GM21576 (cell line): ENCODE measurements at regions not wholly inside any gene's neighbourhood (a gene's known extent, or its start where the extent isn't known, plus 50 kb on each side); places are given as distances from the start of the nearest gene placed in this dataset.

Experiments used
- ATAC-seq: cut with Tn5 transposase; IDR thresholded peaks from one replicate; pipeline ENCODE4 v1.9.1; 2021; ENCODE audit warnings: mild to moderate bottlenecking, moderate library complexity; ENCODE audit not compliant: unreplicated experiment

DNA sequence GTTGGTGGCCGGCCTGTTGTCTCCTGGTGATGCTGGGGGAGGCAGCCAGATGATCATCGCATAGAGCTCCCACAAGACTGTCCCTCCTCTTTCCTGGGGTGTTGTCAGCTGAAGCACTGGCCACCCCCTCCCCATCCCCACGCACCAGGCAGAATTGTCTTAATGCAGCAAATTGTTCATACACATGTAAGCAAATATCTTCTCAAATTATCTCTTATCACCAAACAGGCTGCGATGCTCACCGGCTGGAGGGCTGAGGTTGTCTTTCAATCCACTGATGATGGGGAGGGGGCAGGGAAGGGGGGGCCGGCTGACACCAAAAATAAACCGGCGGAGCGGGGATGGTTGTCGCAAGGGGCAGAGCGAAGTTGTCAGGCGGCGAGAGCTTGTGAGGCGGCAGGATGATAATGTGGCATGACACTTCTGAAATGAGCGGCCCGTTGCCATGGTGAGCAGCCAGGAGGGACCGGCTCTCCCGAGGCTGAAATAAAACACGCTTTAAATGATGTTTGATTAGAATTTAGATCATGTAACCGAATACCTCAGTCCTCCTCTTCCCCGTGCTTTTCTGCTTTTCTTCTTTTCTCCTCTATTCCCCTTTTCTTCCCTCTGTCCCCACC, 59.8 kb downstream of the MRM1 start:
- ATAC-seq = no peak

DNA sequence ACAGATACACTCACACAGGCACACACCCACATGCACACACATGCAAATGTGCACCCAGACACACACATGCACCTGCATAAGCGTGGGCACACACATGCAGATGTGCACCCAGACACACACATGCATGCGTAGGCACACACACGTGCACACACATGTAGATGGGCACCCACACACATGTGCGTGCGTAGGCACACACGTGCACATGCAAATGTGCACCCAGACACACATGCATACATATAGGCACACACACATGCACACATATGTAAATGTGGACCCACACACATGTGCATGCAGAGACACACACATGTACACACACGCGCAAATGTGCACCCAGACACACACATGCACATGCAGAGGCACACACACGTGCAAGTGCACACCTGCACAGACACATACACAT, 60.3 kb downstream of the MRM1 start:
- ATAC-seq = no peak

DNA sequence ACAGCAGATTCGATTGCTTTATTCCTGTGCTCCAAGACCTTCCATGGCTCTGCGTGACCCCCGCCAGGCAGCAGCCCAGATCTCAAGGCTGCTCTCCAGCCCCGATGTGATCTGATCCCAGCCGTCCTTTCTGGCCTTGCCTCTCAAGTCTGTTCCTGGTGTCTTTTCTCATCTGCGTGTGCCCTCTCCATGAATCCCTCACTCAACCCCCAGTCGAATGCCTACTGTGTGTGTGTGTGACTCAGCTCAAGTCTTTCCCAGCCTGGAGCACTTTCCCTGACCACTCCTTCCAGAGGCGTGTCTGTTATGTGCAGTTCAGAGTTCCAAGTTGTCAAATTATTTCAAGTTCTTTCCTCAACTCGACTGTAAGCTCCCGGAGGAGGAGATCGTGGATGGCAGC, 64.0 kb downstream of the MRM1 start:
- no peak for ATAC-seq

DNA sequence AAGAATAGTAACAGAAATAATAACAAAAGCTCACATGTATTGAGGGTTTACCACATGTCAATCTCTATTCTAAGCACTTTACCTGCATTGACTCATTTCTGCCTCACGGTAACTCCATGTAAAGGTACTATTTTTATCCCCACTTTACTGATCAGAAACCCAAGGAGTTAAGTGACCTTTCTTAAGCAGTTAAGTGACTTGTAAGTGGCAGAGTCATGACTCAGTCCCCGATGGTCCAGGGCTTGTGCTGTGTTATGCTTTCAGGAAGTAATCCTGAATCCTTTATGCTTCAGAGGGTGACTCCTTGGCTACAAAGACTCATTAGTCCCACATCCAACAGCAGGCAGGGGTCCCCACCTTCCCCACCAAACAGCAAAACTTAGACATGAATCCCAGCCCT, 66.5 kb downstream of the MRM1 start:
- ATAC-seq = no peak

DNA sequence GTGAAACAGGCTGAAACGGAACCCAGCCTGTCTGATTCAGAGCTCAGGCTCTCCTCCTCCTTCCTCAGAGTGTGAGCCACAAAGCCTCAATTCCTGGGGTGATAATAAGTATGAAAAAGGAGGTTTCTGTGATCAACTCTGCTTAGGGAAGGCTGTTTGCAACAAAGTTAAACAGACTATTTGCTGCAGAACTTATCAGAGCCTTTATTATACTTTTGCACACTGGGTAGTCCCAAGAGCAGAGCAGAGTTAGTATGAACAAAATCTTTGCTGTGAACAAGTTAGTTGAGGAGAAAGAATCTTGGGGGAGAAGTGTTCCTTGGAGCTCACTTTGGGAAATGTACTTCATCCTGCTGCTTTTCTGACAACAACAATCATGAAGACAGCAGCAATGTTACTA, 67.4 kb downstream of the MRM1 start:
- ATAC-seq = no peak

DNA sequence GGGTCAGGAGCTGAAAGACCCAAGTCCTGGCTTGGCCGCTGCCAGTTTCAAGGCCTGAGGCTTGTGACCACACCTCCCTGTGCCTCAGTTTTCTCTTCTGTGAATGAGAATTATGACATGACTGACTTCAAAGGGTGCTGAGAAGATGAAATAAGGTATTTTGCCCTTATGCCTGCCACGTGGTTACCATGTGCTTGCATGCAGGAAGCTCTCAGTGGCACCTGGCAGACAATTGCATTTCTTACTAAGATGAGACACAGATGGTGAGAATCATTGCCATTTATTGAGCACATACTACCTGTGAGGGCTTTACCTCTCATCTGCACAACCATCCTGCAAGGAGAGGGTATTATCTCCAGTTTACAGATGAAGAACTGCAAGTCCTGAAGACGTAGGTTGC, 69.8 kb downstream of the MRM1 start:
- no peak for ATAC-seq

DNA sequence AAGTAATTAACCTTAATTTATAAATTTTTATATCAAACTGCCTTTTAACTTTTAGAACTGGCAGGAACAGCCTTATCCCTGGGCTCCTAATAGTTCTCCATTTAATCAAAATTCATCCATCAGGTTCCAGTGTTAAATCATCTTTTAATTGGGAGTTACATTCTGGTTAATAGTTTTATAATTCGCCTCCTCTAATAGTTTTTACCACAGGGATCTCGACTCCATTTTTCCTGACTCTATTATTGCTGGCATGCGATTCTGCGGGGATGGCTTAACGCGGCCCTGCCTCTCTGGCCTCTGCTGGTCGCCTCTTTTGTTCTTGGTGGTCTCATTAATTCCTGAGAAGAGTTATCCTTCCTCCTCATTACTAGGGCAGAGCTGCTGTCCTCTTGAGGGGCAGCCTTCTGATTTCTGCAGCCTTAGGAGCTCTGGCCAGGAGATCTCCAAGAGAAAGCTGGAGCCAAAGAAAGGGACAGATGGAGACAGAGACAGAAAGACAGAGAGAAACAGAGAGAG, 71.1 kb downstream of the MRM1 start:
- ATAC-seq = no peak

DNA sequence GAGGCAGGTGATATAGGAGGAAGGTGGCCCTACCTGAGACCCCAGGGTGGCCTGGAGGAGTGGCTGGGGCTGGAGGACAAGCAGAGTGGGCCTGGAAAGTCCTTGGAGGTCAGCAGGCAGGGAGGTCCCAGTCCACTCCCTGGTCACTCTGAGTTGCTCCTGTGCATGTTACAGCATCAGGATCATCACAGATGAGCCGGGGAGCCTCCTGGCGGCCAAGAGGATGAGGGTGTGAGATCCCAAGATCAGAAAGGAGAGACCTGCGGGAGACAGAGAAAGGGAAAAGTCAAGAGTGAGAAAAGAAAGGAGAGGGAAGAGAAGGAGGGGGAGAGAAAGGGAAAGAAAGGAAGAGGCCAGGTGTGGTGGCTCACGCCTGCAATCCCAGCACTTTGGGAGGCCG, 71.7 kb downstream of the MRM1 start:
- ATAC-seq = no peak

DNA sequence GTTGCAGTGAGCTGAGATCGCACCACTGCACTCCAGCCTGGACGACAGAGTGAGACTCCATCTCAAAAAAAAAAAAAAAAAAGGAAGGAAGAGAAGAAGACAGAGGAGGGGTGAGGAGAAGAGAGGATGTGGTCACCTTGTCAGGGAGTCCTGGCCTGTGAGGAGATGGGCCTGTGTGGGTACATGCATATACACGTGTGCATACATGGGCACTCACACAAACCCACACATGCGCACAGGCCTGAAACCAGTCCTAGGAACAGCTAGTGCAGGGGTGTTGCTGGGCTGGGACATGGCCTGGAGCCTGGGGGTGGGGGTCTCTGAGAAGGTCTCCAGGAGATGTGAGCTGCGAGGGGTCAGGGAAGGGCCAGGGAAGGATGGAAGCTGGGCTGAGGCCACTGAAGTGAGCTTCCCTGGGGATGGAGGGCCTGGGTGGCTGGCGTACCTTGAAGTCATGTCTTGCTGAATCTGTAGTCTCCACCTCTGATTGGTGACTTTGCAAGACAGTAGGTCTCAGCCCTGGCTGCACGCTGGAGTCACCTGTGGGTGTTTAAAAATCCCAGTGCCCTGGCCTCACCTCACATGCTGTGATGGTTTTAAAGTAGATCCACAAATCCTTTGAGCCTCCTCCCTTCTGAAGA, 72.4 kb downstream of the MRM1 start:
- ATAC-seq = no peak

DNA sequence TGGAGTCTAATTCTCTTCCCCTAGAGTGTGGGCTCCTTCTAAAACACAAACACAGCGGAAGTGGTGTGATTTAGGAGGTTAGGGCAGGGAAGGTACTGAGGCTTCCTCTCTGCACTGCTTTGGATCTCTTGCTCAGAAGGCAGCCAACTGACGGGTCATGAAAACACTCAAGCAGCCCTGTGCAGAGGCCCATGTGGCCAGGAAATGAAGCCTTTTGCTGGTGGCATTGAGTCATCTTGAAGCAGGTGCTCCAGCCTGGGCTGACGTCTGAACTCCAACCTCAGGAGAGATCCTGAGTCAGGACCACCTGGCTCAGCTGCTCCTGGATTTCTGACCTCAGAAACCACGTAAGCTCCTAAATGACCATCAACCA, 72.9 kb downstream of the MRM1 start:
- no peak for ATAC-seq

DNA sequence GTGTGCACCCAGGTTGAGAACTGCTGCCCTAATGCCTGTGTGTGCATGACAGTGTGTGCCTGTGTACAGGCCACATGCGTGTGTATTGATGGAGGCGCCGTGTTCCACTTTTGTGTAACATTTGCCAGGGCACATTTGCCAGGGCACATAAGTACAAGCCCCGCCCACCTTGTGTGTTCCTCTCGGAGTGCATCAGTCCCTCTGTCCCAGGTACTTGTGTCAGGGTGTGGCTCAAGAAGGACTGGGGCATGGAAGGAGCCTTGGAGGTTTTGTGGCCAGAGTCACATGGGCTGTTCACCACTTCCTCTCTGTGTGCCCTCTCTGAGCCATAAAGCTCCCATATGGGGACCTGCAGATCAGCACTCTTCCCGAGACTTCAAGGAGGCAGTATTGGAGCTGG, 73.9 kb downstream of the MRM1 start:
- ATAC-seq = no peak

DNA sequence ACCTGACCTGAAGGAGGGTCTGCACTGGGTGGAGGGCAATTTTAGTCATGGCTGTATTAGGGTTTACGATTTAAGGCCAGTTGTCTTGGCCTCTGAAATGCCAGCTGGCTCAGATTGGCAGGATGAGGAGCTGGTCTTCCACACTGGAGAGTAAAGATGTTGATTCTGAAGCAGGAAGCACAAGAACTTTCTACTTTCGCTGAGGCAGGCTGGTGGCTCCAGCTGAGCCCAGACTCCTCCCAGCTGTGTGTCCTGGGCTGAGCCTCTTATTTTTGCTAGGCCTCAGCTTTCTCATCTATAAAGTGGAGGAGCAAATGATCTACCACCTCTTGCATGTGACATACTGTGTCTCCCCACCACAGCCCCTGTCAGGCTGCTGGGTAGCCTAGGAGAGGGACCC, 74.4 kb downstream of the MRM1 start:
- ATAC-seq = no peak

DNA sequence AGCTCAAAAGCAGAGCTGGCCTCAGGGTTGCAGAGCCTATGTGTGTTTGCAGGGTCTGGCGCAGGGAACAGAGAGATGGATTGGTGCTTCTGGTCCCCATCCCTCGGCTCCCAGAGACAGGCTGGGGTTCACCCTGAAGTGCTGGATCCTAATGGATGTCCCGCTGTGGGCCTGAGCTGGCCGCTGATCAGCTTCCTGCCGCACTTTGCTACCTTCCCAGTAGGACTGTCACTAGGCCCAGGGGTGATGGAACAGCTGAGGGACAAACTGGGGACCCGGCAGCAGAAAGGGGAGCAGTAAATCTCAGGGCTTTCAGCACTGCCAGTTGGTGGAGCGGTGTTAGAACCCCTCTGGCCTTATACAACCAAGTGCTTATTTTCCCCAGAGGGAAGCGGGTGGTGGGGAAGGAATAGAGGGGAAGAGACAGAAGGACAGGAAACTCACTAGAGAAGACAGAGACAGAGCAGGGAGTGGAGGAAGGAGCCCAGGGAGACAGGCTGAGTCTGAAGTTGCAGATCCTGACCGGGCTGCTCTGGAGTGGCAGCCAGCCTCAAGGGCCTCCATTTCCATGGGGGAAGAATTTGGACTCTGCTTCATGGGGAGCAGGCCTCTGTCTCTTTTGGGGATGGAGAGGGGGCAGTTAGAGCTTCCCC, 78.6 kb downstream of the MRM1 start:
- ATAC-seq = no peak

DNA sequence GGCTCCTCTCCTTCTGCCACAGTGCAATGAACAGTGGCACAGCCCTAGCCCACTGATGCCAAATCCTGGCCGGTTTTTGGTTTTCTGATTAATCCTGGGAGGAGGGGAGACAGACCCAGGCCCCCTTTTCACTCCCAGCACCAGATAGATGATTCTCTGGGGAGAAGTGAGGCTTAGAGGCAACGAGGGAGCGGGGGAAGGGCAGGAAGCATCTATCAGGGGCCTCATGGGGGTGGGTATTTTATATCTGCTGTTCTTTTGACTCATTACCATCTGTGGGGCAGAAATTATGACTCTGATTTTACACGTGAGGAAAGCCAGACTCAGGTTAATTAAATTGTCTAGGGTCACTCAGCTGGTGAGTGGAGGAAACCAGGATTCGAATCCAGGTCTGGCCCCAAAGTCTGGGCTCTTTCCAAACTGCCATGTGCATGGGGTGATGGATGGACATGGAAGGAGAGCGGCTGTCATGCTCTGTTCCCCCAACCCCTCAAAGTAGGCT, 79.4 kb downstream of the MRM1 start:
- ATAC-seq = no peak

DNA sequence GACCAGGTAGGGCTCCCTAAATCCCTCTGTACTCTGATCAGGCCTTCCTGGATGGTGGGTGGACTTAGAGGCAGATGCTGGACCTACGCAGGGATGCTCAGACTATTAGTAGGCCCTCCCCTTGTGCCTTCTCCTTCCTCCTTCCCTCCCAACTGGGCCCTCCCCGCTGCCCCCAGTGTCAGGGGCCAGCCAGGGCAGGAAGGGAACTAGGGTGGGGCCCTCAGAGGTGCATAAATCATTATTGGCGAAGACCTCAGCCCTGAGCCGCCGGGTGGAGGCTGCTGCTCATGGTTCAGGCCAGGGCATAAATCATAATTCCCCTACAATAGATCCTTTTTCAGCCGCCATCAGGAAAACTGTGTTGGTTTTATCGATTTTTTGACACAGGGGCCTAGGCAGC, 81.4 kb downstream of the MRM1 start:
- ATAC-seq = no peak

DNA sequence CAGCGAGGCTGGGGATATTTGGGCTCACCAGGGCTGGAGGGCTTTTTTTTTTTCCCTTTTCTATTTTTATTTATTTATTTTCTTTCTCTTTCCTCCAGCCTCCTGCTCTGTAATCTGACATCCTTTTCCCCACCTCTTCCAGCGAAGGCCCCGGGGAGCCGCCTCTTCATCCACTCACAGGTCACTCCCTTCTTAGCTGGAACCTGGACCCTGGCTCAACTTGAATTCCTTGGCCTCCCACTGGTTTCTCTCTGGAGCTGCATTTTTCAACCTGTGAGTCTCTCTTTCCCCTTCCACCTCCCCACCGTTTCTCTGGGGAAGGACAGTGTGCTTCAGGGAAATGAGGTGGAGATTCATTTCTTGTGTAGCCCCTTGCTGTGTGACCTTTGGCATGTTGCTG, 82.0 kb downstream of the MRM1 start:
- no peak for ATAC-seq

DNA sequence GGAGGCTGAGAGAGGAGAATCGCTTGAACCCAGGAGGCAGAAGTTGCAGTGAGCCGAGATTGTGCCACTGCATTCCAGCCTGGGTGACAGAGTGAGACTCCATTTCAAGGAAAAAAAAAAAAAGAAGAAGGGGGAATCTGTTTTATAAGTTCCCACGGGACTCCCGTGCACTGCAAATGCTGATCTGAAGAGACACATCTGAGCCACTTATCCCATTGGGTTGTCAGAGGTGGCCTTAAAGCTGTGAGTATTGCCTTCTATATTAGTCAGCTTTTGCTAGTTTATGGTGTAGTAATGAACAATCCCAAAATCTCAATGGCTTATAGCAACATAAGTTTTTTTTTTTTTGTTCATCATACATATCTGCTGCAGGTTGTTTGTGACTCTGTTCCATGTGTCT, 82.8 kb downstream of the MRM1 start:
- no peak for ATAC-seq

DNA sequence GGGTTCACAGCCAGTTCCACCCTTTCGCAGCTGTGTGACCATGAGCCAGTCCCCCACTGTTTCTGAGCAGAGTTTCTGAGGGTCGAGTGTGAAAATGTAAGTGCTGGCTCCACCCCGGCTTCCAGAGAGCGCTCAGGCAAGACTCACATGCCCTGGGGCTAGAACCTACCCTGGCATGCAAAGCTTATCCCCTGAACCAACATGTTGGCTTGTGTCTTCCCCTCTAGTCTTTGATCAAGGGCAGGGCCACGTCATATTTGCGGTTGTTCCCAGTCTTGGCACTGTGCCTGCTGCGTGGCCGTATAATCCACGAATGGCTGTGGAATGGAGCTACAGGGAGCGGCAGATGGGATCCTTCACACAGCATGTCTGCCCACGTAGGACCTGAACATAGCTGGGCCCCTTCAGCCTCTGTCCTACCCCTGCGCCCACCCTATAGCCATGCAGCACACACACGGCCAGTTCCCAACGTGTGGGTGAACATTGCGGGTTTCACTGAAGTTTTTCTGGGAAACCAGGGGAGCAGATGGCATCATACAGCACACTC, 84.8 kb downstream of the MRM1 start:
- ATAC-seq = no peak

DNA sequence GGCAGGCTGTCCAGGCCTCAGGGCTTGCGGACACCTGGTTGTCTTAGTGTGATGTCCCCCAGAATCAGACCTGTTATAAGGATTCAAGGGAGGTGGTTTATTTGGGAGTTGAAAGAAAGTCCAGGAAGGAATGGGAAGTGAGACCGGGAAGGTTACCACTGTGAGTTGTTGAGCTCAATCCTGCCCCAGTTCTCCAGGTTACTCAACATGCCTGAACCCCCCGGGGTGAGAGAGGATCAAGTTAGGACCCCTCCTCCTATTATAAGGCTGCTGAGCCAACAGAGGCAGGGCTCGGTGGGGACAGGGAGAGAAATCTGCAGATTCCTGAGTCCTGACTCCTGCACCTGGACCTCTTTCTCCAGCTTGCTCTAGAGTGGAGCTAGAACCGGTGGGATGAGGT, 86.4 kb downstream of the MRM1 start:
- ATAC-seq = no peak

DNA sequence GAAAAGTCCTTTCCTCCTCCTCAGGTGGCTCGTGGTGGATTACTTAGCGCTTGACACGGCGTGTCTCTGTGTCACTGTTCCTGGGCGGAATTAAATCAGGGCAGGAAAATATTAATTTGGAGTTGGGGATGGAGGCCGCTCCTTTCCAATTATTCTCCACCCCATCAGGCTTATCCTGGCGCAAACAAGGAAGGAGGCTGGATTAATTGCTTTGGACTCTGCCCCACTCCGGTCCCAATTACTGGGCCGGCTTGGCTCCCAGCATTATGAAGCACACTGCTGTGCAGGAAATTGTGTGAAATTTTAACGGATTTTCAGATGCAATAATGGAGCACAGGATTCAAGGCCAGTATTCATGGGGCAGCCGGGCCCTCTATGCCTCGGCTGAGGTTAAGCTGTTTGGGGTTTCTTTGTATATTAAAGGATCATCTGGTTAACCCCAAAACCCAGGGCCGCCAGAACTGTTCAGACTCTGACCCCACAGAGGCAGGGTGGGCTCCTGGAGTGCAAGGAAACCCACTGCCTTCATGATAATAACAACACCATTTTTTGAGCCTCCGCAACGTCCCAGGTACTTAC, 87.8 kb downstream of the MRM1 start:
- ATAC-seq = no peak

DNA sequence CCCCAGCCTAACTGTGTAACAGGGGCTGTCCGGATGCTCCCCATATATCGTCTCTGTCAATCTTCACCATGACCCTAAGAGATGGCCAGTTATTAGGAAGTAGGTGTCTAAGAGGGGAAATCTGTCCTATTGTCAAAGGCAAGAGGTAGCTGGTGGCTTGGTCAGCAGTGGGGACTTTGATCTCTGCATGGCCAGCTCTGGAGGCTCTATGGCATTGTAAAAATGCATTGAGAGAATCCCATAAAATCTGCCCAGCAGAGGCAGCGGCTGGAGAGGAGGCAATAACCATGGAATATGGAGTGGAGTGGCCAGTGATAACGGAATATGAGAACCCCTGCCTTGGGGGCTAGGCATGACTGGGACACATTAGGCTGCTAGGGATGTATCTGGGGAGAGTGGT, 88.8 kb downstream of the MRM1 start:
- no peak for ATAC-seq

DNA sequence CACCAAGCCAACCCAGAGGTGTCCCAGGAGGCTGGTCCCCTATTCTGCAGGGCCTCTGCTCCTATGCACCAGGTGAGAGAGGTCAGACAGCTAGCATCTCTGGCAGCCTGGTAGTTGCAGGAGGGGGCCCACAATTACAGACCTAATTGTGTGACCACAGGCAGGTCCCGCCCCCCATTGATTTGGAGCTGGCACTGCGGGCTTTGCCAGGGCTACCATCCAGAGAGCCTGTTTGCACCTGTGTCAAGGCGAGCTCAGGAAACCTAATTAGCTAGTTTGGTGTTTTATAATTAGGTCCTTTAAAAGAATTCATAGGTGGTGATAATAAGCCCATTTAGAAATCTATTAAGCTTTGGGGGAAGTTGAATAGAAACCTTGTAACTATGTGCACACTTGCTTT, 90.2 kb downstream of the MRM1 start:
- no peak for ATAC-seq
